ENCODE measurements at regions not wholly inside any gene's neighbourhood (a gene's known extent, or its start where the extent isn't known, plus 50 kb on each side); places are given as distances from the start of the nearest gene placed in this dataset.

GRCh38 chr15:53462651-53463050, 296.8 kb downstream of the WDR72 start:
- no peaks in the 10 kb centered on the region for H3K4me1 ChIP-seq
- H3K36me3 ChIP-seq (ENCODE audit: insufficient read depth in 1 of 2, low read depth in 1 of 2): no peaks in the 10 kb centered on the region
- DNase-seq (no peak), ATAC-seq (no peak)
- intact Hi-C loops (cut with DNase I): no loop called here
- TF ChIP-seq CTCF (IDR thresholded peaks at IDR 0.05): no peak
- WGBS, 3 donors: 37 to 49% (median 42%) methylated on average over 2 of the region's 2 CpGs
- H3K27ac ChIP-seq: no peak overlapping the region
- no peaks in the 10 kb centered on the region for H3K9me3 ChIP-seq
- no peaks in the 10 kb centered on the region for H3K27me3 ChIP-seq (ENCODE audit: insufficient read depth in 3 of 3, low read length in 2 of 3)
- no peak overlapping the region for H3K4me3 ChIP-seq

GRCh38 chr15:53461677-53462076, 297.8 kb downstream of the WDR72 start:
- TF ChIP-seq CTCF (IDR thresholded peaks at IDR 0.05): no peak

GRCh38 chr15:53458736-53459135, 300.7 kb downstream of the WDR72 start:
- Histone ChIP-seq H3K9me3 (no peaks in the 10 kb centered on the region), H3K27me3 (ENCODE audit: insufficient read depth in 3 of 3, low read length in 2 of 3) (no peaks in the 10 kb centered on the region), H3K36me3 (ENCODE audit: insufficient read depth in 1 of 2, low read depth in 1 of 2) (no peaks in the 10 kb centered on the region), H3K4me3 (no peak overlapping the region), H3K27ac (no peak overlapping the region), H3K4me1 (no peaks in the 10 kb centered on the region)
- ATAC-seq (no peak), DNase-seq (no peak)
- WGBS, 3 donors: 64 to 81% (median 70%) methylated on average over 1 of the region's 1 CpG
- intact Hi-C loops (cut with DNase I): no loop called here
- no peak for TF ChIP-seq CTCF (IDR thresholded peaks at IDR 0.05)

More at GRCh38 chr15:53461677-53462076, 297.8 kb downstream of the WDR72 start:
- 69 to 85% (median 75%) methylated on average over 3 of the region's 3 CpGs for WGBS, 3 donors
- intact Hi-C loops (cut with DNase I): no loop called here
- no peak for ATAC-seq
- Histone ChIP-seq H3K4me1 (no peaks in the 10 kb centered on the region), H3K9me3 (no peaks in the 10 kb centered on the region), H3K36me3 (ENCODE audit: insufficient read depth in 1 of 2, low read depth in 1 of 2) (no peaks in the 10 kb centered on the region), H3K27me3 (ENCODE audit: insufficient read depth in 3 of 3, low read length in 2 of 3) (no peaks in the 10 kb centered on the region), H3K27ac (no peak overlapping the region), H3K4me3 (no peak overlapping the region)
- DNase-seq: no peak

GRCh38 chr15:53457479-53457878, 302.0 kb downstream of the WDR72 start:
- Histone ChIP-seq H3K27ac (no peak overlapping the region), H3K4me3 (no peak overlapping the region), H3K36me3 (ENCODE audit: insufficient read depth in 1 of 2, low read depth in 1 of 2) (no peaks in the 10 kb centered on the region), H3K9me3 (no peaks in the 10 kb centered on the region), H3K27me3 (ENCODE audit: insufficient read depth in 3 of 3, low read length in 2 of 3) (no peaks in the 10 kb centered on the region), H3K4me1 (no peaks in the 10 kb centered on the region)
- 37 to 51% (median 50%) methylated on average over 3 of the region's 3 CpGs for WGBS, 3 donors
- no peak for DNase-seq
- ATAC-seq: no peak
- intact Hi-C loops (cut with DNase I): no loop called here
- no peak for TF ChIP-seq CTCF (IDR thresholded peaks at IDR 0.05)

Measured in psoas muscle (tissue), 7 donors.